GM19025 (cell line): ENCODE measurements at regions not wholly inside any gene's neighbourhood (a gene's known extent, or its start where the extent isn't known, plus 50 kb on each side); places are given as distances from the start of the nearest gene placed in this dataset.
"Not testable (repeated sequence)": the region's sequence is repeated elsewhere in the genome, so short reads cannot be mapped to it uniquely, and the experiment has no call there.

Experiments used
- ATAC-seq: cut with Tn5 transposase; IDR thresholded peaks from one replicate; pipeline ENCODE4 v1.9.1; 2021; ENCODE audit warnings: mild to moderate bottlenecking, low read depth, moderate library complexity; ENCODE audit not compliant: unreplicated experiment

DNA sequence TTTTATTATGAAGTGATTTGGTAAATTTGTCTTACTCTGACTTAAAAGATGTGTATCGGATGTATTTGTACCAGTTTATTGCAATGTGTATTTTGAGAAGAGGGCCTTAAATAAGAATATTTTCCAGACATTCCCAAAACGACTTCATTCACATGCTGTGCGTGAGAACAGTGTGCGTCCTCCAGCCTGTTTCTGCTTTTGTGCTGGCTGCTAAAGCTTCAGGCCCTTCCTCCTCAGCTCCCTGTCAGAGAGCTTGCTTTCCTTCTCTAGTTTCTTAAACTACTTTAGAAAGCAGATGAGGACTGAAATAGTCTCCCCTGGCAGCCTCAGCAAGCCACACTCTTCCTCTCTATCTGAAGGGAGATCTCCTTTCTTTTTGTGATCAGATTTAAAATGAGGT, 157.8 kb downstream of the SAMD5 start:
- no peak for ATAC-seq

DNA sequence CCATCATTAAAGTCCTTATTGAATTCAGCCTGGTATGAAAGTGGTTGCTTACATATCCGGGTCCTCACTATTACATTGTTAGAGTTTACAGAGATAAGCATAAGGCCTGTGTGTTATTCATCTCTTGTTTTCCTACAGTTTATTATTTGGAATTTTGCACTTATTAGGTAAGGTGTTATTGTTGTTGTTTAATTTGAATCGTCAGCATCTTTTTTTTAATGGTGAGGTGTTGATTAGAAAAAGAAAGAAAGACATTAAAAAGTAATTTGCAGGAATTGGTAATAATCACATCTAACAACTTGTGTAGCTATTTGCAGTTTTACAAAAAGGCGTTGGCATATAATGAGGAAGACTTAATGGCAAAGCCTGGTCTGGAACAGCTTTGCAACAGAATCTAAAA, 158.6 kb downstream of the SAMD5 start:
- ATAC-seq: no peak

DNA sequence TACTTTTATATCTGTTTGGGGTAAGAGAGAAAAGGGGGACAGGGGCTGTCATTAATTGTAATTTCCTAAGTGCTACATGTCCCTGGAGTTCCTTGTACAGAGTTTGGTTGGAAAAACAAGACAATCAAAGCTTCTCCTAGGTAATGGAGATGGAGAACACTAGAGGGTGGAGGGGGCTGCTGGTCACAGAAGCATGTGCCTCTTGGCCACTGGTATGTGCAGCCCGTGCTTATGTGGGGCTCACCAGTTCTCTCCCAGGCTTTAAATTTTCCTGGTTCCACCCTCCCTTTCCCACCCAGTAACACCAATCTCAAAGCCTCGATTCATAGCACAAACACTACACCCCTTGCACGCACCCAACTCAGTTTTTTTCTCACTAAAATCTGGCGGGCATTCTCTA, 165.6 kb downstream of the SAMD5 start:
- ATAC-seq: no peak

DNA sequence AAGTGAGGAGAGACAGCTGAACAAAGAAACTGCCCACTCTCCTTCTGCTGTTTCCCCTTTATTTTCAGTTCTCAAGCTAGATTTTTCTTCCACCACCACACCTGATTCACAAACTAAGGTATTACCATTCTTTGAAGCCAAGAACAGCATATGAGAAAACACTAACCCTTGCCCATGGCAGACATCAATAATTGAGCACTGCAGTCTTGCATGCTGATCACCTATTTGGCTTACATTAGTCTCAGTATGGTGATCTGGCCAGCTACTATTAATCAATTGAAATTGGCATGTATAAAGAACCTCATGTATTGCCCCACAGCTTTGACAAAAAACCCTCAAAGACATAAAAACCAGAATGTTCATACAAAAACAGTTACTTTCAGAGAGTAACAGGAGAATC, 166.3 kb downstream of the SAMD5 start:
- no peak for ATAC-seq

DNA sequence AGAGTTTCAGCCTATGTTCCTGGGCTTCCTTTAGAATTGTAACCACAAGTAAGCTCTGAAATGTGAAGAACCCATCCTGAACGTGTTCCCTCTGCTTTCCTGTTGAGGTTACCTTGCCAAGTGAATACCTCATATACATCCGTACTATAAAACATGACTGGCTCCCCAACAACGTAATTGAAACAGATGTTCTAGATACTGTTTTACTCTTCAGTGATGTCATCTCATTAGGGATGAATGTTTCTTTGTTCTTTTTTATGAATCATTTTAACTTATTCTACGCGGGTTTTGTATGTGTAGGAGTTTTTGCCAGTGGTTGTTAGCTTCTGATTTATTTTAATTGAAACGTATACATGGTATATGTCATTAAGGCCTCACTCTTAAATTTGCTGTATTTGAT, 166.8 kb downstream of the SAMD5 start:
- ATAC-seq: no peak

DNA sequence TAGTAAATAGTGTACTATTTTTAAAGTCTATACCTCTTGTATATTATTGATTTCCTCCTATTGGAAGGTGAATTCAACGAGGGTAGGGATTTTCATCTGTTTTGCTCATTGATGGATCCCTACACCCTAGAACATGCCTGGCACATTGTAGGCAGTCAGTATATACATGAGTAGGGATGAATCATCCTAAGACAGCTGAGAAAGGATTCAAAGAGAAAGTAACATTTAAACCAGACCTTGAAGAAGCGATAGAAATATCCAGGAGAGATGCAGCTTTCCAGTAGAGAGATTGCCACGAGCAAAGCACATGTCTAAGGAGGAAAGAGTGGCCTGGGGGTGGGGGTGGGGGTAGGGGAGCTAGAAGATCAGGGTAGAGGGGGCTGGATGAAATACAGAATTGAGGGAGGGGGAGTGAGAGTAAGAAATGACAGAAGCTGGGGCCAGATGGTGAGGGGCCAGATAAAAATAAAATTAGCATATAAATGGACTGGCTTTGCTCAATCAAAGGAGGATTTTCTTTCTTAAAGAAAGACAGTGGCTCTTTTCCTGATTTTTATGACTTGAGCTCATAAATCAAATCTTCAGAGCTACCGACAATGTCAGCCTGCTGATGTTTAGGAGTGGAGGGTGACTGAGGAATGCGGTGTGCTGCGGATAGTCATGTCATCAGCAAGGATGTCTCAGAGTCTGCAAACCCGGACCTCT, 168.2 kb downstream of the SAMD5 start:
- ATAC-seq: no peak

DNA sequence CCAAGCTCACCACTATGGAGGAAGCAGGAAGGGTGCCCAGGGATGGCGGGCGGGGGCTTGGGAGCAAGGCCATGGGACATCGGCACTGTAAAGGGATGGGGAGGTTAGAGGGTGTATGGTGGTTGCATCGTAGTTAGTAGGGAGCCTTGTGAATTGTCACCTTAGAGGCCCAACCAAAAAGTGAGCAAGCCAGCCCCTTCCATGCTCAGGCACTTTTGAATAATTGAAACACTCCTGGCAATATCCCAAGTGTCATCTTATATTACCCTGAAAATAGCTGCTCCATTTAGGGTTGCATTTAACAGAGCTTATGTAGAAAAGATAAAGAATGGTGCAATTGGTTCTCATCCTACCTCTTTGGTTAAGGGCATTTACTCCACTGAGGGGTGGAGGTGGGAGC, 169.2 kb downstream of the SAMD5 start:
- ATAC-seq: no peak

DNA sequence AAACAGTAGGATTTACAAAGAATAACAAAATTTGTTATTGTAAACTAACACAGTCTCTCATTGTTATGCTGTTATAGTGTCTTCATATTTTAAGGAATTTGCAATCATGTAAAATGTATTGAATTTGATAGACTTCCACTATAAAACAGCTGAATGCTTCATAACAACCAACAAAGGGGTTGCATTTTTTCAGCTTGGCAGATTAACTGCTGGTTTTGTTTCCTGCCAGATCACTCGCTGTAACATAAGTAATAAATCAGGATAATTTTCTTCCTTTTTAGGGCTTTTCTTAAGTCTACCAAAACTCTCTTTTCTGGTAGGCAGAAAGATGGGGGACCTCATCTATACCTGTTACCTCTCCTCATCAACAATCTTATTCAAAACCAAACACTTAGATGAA, 169.8 kb downstream of the SAMD5 start:
- no peak for ATAC-seq

DNA sequence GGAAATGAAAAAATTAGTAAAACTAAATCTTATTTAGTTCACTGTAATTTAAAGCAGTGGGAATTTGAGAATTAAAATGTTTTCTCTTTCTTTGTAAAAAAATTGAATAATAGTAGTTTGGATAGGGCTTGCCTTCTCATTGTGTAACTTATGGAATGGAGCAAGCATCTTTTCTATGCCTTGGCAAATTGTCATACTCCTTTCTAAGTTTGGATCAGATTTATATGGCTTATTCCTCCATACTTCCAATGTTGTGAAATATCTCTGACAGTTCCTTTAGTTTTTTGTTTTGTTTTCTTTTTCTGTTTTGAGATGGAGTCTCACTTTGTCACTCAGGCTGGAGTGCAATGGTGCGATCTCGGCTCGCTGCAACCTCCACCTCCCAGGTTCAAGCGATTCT, 176.4 kb downstream of the SAMD5 start:
- ATAC-seq: no peak

DNA sequence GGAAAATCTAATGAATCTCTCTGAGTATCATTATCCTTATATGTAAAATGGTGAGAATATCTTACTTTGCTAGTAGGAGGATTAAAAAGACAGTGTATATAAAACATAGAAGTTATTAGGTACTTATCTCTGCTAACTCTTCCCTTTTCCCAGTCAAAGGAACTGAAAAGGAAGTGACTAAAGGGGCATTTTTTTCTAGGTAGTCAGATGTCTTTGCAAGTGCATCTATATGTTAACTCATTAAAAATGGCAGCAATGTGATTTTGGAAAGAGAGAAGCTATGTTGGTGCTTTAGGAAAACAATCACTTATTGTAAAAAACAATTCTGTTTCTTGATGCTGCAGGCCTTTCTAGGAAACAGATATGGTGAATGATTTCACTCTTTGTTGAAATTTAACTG, 180.9 kb downstream of the SAMD5 start:
- ATAC-seq: no peak

DNA sequence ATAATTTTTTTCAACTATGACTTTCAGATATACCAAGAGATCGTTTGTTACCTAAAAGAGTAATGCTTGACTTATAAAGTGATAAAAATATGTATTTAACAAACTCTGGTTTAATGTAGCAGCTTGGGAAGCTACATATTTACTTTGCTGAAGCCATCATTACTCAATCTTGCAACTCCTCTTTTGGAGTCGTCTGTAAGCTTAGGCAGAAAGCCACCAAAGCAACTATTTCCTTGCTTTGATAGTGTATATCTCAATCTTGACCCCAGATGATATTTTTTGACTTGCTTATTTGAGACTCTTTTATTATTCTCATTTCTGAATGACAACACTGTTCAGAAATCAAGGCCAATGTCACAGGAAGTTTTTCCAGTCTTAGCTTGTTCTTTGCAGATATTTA, 183.0 kb downstream of the SAMD5 start:
- no peak for ATAC-seq

DNA sequence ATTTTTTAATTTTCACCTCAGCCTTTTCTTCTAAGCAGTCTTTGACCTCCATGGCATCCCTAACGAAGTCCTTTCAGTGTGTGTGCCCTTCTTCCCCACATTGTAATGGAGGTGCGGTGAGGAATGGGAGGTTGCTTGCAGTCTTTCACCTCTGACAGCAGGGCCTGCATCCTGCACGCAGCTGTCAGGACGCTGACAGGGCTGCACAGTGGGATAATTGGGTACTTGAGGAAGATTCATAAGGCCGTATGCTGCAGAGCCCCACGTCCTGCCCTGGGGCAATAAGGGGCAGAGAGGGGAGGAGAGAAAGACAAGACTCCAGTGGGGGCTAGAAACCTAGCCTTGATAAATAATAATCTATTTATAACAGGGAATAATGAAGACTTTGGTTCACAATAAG, 184.7 kb downstream of the SAMD5 start:
- ATAC-seq: no peak

DNA sequence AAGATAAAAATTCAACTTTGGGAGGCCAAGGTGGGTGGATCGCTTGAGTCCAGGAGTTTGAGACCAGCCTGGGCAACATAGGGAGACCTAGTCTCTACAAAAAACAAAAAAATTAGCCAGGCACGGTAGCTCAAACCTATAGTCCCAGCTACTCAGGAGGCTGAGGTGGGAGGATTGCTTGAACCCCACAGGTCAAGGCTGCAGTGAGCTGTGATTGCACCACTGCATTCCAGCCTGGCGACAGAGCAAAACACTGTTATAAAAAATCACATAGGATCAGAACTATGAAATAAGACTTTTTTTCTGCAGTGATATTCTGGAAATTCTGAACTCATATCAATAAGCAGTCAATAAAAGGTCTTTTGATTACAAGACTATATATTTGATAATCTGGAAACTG, 186.1 kb downstream of the SAMD5 start:
- ATAC-seq: not testable (repeated sequence)

DNA sequence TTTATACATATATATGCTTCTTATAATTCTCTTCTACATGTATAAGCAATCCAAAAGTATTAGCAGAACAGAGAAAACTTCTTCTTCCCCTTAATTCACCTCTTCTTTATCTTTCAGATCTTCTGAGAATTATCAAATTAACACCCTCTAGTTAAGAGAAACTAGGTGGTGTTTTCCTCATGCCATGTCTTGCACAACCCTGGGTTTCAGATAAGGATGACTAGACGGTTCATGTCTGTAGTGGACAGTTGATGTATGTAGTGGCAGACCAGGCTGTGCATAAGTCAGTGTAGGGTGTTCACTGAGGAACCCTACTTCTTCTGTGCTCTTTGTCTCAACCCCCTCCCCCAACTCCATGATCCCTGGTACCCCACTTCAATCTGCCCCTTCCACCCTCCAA, 187.3 kb downstream of the SAMD5 start:
- ATAC-seq: no peak

DNA sequence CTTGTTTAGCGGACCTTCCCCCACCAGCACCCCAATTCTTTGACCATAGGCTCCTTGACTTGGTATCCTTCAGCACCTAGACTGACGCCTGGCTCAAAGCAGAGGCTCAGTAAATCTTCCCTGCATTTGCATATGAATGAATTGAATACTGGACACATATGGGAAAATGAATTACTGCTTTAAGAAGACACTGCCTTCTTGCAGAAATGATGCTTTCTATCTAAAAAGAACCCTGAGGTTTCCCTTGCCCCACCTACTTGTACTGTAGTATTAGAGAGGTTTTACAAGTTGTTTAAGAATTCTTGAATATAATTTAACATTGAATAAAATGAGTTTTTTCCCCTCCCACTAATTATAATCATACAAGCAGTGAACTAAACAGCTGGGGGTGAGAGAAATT, 190.7 kb downstream of the SAMD5 start:
- ATAC-seq: no peak

DNA sequence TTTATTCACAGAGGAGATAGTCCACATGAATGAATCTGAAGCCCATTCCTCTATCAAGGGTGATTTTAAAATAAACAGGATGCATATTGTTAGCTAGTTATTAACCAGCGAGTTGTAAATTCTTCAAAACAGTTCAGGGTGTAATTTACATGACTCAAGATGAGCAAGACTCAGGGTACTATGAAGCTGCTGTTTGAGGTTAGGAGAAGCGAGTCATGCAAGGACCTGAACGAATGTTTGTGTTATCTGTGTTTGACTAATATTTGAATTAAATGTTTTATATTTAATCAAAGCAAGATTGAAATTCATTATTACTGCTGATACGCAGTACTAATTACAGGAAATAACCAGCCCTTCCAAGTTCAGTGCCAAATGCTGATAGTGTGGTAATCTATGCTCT, 191.1 kb downstream of the SAMD5 start:
- ATAC-seq: no peak

DNA sequence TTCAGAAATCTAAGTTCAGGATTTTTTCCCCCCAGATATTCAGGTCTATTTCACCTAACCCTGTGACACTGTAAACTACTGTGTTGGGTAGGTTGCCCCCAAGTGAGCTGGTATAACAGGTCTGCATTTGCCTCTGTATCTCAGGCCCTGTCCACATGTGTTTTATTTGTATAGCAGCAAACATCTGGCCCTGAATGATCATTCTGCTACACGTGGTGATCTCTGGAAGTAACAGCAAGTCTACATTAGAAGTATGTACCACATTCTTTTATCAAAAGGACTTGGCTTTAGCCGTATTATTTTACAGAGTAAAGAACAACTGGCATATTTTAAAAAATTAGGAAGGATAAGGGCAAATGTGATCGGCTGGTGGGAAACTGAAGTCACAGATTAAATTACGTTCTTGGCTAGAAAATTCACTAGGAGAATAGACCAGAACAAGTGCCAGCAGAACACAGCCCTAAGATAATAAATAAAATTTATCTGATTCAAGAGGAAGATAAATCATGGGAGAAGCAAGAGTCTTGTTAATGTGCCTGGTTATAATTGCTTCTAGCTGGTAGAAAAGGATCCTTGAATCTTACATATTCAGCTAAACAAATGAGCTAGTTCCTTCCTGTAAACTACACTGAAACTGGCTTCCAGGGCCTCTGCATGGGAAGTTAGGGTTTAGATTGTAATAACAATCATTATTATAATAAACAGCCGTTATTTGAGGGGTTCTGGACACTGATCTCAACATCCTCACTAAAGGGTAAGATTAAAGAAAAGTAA, 192.1 kb downstream of the SAMD5 start:
- ATAC-seq: no peak

DNA sequence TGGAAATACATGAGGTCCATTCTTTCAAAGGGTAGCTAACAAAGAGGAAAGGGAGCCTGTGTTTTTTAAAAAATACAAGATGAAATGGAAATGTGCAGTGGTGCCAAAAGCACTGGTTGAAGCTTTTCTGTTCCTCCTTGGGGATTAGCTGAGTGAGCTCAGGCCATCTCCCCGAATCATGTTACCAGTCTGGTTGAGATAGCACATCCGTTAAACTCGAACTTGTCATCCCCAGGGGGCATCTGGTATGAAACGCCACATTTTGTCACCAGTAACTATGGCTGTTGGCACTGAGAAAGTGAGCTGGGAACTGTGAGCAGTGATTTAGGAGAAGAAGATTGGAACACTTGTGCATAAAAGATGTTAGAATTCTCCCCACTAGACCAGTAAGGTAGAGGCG, 196.2 kb downstream of the SAMD5 start:
- ATAC-seq: no peak

DNA sequence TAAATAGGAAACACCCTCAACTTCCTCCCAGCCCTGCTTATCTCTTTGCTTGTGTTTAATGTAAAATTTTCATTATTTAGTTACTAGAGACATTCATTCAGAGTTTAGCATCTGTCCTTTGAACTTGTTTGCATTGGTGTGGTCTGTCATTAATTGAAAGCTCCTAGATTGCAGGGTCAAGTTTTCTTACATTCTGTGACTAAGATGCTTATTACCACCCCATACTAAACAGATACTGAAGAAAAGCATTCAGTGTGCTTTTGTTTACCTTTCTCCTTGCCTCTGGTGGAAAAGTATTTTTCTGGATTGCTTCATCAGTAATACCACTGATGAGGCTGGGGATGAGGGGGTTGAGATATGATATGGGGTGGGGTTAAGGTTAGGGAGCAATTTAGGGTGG, 199.0 kb downstream of the SAMD5 start:
- ATAC-seq: no peak

DNA sequence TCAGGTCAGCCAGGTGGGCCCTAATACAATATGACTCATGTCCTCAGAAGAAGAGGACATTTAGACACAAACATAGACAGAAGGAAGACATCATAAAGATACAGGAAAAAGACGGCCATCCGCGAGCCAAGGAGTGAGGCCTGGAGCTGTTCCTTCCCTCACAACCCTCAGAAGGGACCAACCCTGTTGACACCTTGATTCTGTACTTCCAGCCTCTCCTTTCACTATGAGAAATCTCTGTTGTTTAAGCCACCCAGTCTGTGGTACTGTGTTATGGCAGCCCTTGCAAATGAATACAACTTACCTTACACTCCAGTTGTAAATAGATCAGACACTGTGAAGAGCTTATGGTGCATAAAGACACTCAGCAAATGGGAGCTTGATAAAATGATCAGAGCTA, 199.7 kb downstream of the SAMD5 start:
- no peak for ATAC-seq

DNA sequence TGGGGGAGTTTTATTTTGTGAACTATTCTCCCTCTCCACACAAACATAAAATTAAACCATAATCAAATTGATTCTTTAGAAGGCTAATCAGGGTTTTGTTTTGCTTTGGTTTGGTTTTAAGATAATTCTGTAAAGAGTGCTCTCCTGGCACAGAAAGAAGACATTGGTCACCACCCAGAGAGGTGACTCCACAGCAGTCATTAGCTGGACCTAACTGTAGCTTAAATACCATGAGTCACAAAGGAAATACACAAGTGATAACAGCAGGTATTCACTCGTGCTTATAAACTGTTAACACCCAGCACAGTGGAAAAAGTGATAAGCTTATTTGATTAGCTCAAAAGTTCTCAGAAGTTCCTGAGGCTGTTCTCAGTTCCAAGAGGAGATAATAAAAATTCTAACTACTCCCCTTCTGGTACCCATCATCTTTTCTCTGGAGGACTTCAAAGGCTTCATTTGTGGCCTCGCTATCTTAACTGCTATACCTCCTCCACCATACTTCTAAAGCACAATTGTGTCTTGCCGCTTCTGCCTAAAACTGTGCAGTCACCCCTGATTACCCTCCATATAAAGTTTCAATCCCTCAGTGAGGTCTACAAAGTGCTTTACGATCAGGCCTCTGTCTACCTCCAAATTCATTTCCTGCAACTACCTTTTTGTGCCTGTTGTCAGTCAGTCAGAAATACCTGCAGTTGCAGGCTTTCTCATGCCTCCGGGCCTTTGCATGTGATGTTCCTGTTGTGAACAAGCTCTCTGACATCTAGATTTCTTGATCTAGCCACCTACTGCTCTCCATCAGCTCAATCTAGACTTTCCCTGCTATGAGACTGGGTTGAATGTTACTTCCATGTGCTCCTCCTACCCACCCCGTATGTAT, 201.1 kb downstream of the SAMD5 start:
- no peak for ATAC-seq
